A673 (cell line): ENCODE measurements at regions not wholly inside any gene's neighbourhood (a gene's known extent, or its start where the extent isn't known, plus 50 kb on each side); places are given as distances from the start of the nearest gene placed in this dataset.

Experiments
- BruUV-seq: library from RNA; stranded (reverse); fragments of 400-500 nt; replicated peaks from 2 replicates; lab custom pipeline; 2021; lab: Mats Ljungman, UMichigan
- CTCF ChIA-PET: fragments of 300-600 bp; sonication (Branson Sonifier 250); formaldehyde crosslinking; loops from one replicate; lab custom pipeline; 2022; ENCODE audit warnings: antibody characterized with exemption; lab: Charles Lee
- POLR2A ChIA-PET: fragments of 300-600 bp; sonication (Branson Sonifier 250); formaldehyde crosslinking; loops from one replicate; lab custom pipeline; 2022; ENCODE audit warnings: antibody characterized with exemption; ENCODE audit not compliant: low non-redundant PET; lab: Charles Lee
- DNase-seq: peaks from one replicate; pipeline ENCODE4 v3.0.0-alpha.2; 2015; ENCODE audit warnings: low spot score
- H3K27ac ChIP-seq: fragments of 200-600 bp; sonication (generic); 2 replicates; pipeline ENCODE4 v1.5.1; 2016; ENCODE audit warnings: mixed run types, low read depth, mild to moderate bottlenecking, mixed read lengths, antibody characterized with exemption, low read length; ENCODE audit not compliant: poor library complexity, severe bottlenecking
- H3K27me3 ChIP-seq: fragments of 200-600 bp; sonication (generic); replicated peaks from 2 replicates; pipeline ENCODE4 v1.6.1; 2017; ENCODE audit warnings: mixed run types, low read depth, mild to moderate bottlenecking, mixed read lengths, antibody characterized with exemption, low read length; ENCODE audit not compliant: insufficient read depth, poor library complexity
- H3K36me3 ChIP-seq: fragments of 200-600 bp; sonication (generic); 2 replicates; pipeline ENCODE4 v1.6.1; 2016; ENCODE audit warnings: mixed run types, mild to moderate bottlenecking, mixed read lengths, antibody characterized with exemption, low read length; ENCODE audit not compliant: insufficient read depth, poor library complexity, severe bottlenecking
- H3K4me1 ChIP-seq: fragments of 200-600 bp; sonication (generic); 2 replicates; pipeline ENCODE4 v1.6.1; 2017; ENCODE audit warnings: mixed run types, mild to moderate bottlenecking, mixed read lengths, antibody characterized with exemption, low read length; ENCODE audit not compliant: insufficient read depth, poor library complexity, severe bottlenecking
- H3K4me3 ChIP-seq: fragments of 200-600 bp; sonication (generic); 2 replicates; pipeline ENCODE4 v1.5.1; 2016; ENCODE audit warnings: low read depth, mixed run types, mild to moderate bottlenecking, mixed read lengths, low read length; ENCODE audit not compliant: poor library complexity, severe bottlenecking
- H3K9me3 ChIP-seq: fragments of 200-600 bp; sonication (generic); 2 replicates; pipeline ENCODE4 v1.6.1; 2016; ENCODE audit warnings: mixed run types, low read depth, mild to moderate bottlenecking, mixed read lengths, antibody characterized with exemption, low read length; ENCODE audit not compliant: poor library complexity, severe bottlenecking
- CTCF ChIP-seq: fragments of 300-800, 200-600 bp; sonication (generic); conservative IDR thresholded peaks from 2 replicates; pipeline ENCODE4 v1.5.1; 2017; ENCODE audit warnings: low read depth, mild to moderate bottlenecking, antibody characterized with exemption, low read length, moderate library complexity, mixed read lengths
- EZH2 ChIP-seq: fragments of 200-600 bp; sonication (generic); IDR thresholded peaks from 2 replicates; pipeline ENCODE4 v1.6.1; 2017; ENCODE audit warnings: borderline replicate concordance, low read depth, mild to moderate bottlenecking, mixed read lengths, antibody characterized with exemption, low read length; ENCODE audit not compliant: poor library complexity, severe bottlenecking
- intact Hi-C: fragments of 100-400 bp; cut with micrococcal nuclease; formaldehyde crosslinking; loops from one replicate; pipeline ENCODE4 v1.10.0; 2022; ENCODE audit not compliant: unreplicated experiment

GRCh38 chr5:165083394-165083793, 1578.0 kb downstream of the MAT2B start:
- POLR2A ChIA-PET: no interaction called here
- H3K4me3 ChIP-seq: no peak overlapping the region
- H3K27ac ChIP-seq: no peak overlapping the region
- no peaks in the 10 kb centered on the region for H3K9me3 ChIP-seq
- intact Hi-C loops: no loop called here
- H3K4me1 ChIP-seq: no peaks in the 10 kb centered on the region
- no peak for DNase-seq
- no TSS peak for BruUV-seq
- no peaks in the 10 kb centered on the region for H3K27me3 ChIP-seq
- no peaks in the 10 kb centered on the region for H3K36me3 ChIP-seq
- CTCF ChIA-PET: no interaction called here
- TF ChIP-seq CTCF (no peak), EZH2 (no peak)

- TF ChIP-seq EZH2 (no peak), CTCF (no peak)
- CTCF ChIA-PET: no interaction called here
- no TSS peak for BruUV-seq
- Histone ChIP-seq H3K27me3 (peaks cover 13% of the 10 kb centered on the region), H3K4me1 (no peaks in the 10 kb centered on the region), H3K9me3 (no peaks in the 10 kb centered on the region), H3K36me3 (no peaks in the 10 kb centered on the region), H3K27ac (no peak overlapping the region), H3K4me3 (no peak overlapping the region)
- no peak for DNase-seq
- intact Hi-C loops: no loop called here
- POLR2A ChIA-PET: no interaction called here
These were observed 1581.0 kb downstream of the MAT2B start for GRCh38 chr5:165086465-165086864.

GRCh38 chr5:165094782-165095181, 1589.4 kb downstream of the MAT2B start:
- no peak for DNase-seq

More at GRCh38 chr5:165094782-165095181, 1589.4 kb downstream of the MAT2B start:
- POLR2A ChIA-PET: no interaction called here
- CTCF ChIA-PET: no interaction called here
- Histone ChIP-seq H3K4me3 (no peak overlapping the region), H3K36me3 (no peaks in the 10 kb centered on the region), H3K9me3 (no peaks in the 10 kb centered on the region), H3K4me1 (no peaks in the 10 kb centered on the region), H3K27me3 (peaks cover 16% of the 10 kb centered on the region), H3K27ac (no peak overlapping the region)
- BruUV-seq: no TSS peak
- TF ChIP-seq EZH2 (no peak), CTCF (no peak)
- intact Hi-C loops: no loop called here
